Spleen (tissue), 7 donors: ENCODE measurements at regions not wholly inside any gene's neighbourhood (a gene's known extent, or its start where the extent isn't known, plus 50 kb on each side); places are given as distances from the start of the nearest gene placed in this dataset.

Source experiments
- POLR2A ChIP-seq, 3 donors: fragments of 450-650 bp; IDR thresholded peaks; one replicate each; pipeline ENCODE4 v1.5.1; 2017; ENCODE audit warnings: antibody characterized with exemption in 3 of 3, mild to moderate bottlenecking in 1 of 3
- POLR2AphosphoS5 ChIP-seq, 3 donors: sonication (generic); formaldehyde crosslinking; IDR thresholded peaks; one replicate each; pipeline ENCODE4 v1.5.1; 2017; ENCODE audit warnings: antibody characterized with exemption in 3 of 3
- TF ChIP-seq, protein P1 (sequence below), 11 experiments: fragments of 200-600 bp in 7 of 11; fragments of 450-650 bp in 4 of 11; sonication (generic) in 4 of 11; IDR thresholded peaks in 8 of 11; conservative IDR thresholded peaks in 3 of 11; 1 replicate in 7 of 11; 2 replicates in 4 of 11; pipeline versions ENCODE4 v1.4.0 to v1.8.0; 2016 to 2021; ENCODE audit warnings: antibody characterized with exemption in 11 of 11, inconsistent platforms in 4 of 11, mild to moderate bottlenecking in 1 of 11
- donor health status: DM: no; HTN: no; CAD: no; lungs with moderate emphysema.
- donor health status: DM: no; HTN: no; CAD: no.
- donor health status: DM: no; HTN: no; CAD: no.

DNA sequence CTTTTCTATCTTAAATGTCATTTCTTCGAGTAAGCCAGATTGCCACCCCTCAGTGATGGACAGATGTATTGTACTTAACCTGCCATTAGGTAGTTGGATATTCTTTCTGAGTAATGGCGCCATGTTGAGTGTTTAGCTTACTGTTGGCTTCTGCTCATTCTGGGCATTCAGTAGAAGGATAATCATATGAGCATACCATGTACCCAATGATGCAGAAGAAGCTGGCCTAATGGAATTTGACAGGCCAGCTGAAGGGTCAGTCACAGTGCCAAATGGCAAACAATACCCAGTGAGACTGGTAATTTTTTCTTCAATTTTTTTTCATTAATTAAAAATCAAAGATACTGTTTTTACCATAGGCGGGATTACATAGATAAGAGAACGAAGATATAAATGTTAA, 1010.8 kb upstream of the EYS start:
- TF ChIP-seq, protein P1, sequence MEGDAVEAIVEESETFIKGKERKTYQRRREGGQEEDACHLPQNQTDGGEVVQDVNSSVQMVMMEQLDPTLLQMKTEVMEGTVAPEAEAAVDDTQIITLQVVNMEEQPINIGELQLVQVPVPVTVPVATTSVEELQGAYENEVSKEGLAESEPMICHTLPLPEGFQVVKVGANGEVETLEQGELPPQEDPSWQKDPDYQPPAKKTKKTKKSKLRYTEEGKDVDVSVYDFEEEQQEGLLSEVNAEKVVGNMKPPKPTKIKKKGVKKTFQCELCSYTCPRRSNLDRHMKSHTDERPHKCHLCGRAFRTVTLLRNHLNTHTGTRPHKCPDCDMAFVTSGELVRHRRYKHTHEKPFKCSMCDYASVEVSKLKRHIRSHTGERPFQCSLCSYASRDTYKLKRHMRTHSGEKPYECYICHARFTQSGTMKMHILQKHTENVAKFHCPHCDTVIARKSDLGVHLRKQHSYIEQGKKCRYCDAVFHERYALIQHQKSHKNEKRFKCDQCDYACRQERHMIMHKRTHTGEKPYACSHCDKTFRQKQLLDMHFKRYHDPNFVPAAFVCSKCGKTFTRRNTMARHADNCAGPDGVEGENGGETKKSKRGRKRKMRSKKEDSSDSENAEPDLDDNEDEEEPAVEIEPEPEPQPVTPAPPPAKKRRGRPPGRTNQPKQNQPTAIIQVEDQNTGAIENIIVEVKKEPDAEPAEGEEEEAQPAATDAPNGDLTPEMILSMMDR (IDR thresholded peaks at IDR 0.05 in 8 of 11, conservative IDR thresholded peaks at IDR 0.05 in 3 of 11): no peak
- no peak for TF ChIP-seq POLR2AphosphoS5 (IDR thresholded peaks at IDR 0.05)
- no peak for TF ChIP-seq POLR2A (IDR thresholded peaks at IDR 0.05)
